CMK (cell line): ENCODE measurements at regions not wholly inside any gene's neighbourhood (a gene's known extent, or its start where the extent isn't known, plus 50 kb on each side); places are given as distances from the start of the nearest gene placed in this dataset.
"Not testable (repeated sequence)": the region's sequence is repeated elsewhere in the genome, so short reads cannot be mapped to it uniquely, and the experiment has no call there.

ENCODE experiments used
- DNase-seq: peaks from one replicate; pipeline ENCODE4 v3.0.0-alpha.2; 2010; ENCODE audit warnings: low read depth

GRCh38 chr13:79660361-79660760 lies 179.4 kb downstream of the NDFIP2 start:
- DNase-seq: no peak

DNA sequence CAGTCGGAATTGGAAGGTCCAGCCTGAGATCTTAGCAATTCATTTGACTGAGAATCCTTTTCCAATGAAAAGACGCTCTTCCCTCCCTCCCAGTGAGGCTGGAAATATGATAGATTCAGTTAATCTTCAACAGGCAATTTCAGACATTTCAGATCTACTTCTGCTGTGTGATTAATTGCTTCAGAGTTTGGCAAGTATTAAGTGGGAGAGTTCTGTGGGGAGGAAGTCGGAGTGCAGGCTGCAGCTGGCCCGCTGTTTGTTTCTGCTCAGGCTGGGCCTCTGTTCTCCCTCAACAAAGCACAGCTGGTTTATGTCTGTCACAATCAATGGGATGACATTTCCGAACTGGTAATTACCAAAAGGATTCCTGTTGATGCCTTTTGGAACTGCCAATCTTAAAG lies 178.2 kb downstream of the NDFIP2 start:
- no peak for DNase-seq

GRCh38 chr13:79658333-79658975 lies 177.5 kb downstream of the NDFIP2 start:
- DNase-seq: no peak

GRCh38 chr13:79655509-79655908 lies 174.6 kb downstream of the NDFIP2 start:
- no peak for DNase-seq

GRCh38 chr13:79654520-79654919 lies 173.6 kb downstream of the NDFIP2 start:
- DNase-seq: no peak

GRCh38 chr13:79650688-79651087 lies 169.7 kb downstream of the NDFIP2 start:
- no peak for DNase-seq

DNA sequence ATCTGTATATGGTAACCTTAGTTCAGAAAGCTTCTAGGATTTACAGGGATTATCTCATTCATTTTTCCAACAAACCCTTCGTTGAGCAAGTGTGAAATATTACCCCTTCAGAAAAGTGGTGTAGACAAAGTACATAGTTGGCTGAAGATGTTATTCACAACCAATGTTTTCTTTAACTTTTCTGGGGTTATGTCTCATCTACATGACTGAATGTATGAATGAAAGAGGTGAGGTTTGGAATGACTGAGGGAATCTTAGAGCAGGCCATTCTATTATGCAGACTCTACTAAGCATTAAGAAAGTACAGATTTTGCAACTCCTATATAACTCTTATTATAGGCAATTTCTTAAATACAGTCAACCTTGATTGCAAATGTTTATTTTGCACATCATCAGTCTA lies 167.2 kb downstream of the NDFIP2 start:
- no peak for DNase-seq

DNA sequence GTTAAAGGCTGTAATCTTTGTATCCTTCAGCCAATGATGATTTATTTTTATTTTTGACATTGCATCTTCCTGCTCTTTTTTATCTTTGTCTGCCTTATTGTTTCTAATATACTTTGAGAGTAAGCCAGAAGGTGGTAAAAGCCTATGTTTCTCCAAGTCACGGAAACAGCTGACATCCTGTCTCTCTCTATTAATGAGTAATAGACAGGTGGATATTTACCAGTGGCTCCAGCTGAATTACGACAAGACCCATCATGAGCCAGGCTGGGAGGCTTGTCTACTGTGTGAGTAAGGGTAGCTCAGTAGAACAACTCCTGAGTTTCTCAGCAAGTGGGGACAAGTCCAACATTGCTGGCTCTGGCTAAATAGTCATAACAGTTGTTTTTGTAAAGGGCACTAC lies 166.6 kb downstream of the NDFIP2 start:
- no peak for DNase-seq

GRCh38 chr13:79646880-79647279 lies 165.9 kb downstream of the NDFIP2 start:
- DNase-seq: no peak

- DNase-seq: no peak
Observed at GRCh38 chr13:79645569-79645968, 164.6 kb downstream of the NDFIP2 start.

- DNase-seq: no peak
Observed at GRCh38 chr13:79642596-79642995, 161.6 kb downstream of the NDFIP2 start.

- no peak for DNase-seq
Observed at GRCh38 chr13:79637133-79637763, 156.3 kb downstream of the NDFIP2 start.

- DNase-seq: no peak
Observed at GRCh38 chr13:79631051-79631659, 150.2 kb downstream of the NDFIP2 start.

DNA sequence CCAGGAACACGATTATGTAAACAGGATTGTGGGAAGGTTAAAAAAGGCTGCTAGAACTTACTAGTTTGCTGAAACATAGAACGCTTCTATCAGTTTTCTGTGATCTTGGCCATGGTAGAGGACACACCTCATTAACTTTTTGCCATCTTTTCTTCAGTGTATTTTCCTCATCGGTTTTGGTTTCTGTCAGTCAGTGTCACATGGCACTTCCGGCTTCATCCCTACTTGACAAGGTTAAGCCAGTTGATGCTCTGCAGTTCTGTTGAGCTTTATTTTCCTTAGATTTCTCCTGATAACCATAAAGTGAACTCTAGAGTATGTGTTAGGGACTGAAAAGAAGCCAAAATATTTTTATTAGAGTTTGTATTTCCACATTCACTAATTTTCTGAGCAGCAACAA lies 147.5 kb downstream of the NDFIP2 start:
- no peak for DNase-seq

DNA sequence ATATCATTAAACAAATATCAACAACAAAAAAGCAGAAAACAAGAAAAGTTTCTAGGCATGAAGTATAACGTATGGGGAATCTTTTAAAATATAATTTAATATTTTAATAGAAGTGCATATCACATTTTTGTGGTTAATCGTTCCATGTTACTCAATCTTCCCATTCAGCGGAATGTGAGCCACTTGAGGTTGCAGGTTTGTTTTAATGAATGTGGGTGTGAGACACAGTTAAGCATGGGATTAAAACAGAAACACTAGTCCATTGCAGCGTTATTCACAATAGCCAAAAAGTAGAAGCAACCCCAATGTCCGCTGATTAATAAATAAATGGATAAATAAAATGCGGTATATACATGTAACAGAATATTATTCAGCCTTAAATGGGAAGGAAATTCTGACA lies 146.0 kb downstream of the NDFIP2 start:
- DNase-seq: no peak

DNA sequence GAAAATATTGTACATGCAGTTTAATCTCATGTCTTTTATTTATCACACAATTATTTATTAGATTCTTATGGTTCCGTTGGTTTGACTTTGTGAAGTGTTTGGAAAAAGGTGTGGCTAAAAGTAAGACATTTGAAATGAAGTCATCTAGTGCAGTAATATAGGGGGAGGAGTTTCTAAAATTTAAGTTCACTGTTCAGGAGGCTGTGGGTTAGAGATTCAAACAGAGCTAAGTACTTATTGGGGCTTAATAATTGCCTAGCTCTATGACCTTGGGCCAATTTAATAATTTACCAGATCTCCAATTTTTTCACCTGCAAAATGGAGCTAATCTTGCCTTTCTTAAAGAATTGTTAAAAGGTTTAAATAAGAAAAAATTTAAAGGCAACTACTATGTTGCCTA lies 144.6 kb downstream of the NDFIP2 start:
- DNase-seq: no peak

- no peak for DNase-seq
Observed at GRCh38 chr13:79621902-79622301, 140.9 kb downstream of the NDFIP2 start.

- no peak for DNase-seq
Observed at GRCh38 chr13:79621449-79621848, 140.5 kb downstream of the NDFIP2 start.

GRCh38 chr13:79614250-79614918 lies 133.4 kb downstream of the NDFIP2 start:
- no peak for DNase-seq

- DNase-seq: no peak
Observed at GRCh38 chr13:79612604-79613003, 131.6 kb downstream of the NDFIP2 start.

DNA sequence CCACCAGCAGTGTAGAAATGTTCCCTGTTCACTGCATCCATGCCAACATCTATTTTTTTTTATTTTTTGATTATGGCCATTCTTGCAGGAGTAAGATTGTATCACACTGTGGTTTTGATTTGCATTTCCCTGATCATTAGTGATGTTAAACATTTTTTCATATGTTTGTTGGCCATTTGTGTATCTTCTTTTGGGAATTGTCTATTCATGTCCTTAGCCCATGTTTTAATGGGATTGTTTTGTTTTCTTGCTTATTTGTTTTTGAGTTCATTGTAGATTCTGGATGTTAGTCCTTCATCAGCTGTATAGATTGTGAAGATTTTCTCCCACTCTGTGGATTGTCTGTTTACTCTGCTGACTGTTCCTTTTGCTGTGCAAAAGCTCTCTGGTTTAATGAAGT lies 126.9 kb downstream of the NDFIP2 start:
- not testable (repeated sequence) for DNase-seq
